SK-N-SH treated with all-trans-retinoic acid at 6 μM for 48 hours (cell line): ENCODE measurements at regions not wholly inside any gene's neighbourhood (a gene's known extent, or its start where the extent isn't known, plus 50 kb on each side); places are given as distances from the start of the nearest gene placed in this dataset.
"Not testable (repeated sequence)": the region's sequence is repeated elsewhere in the genome, so short reads cannot be mapped to it uniquely, and the experiment has no call there.

Experiments
- ARNTL ChIP-seq: fragments of 450-650 bp; formaldehyde crosslinking; IDR thresholded peaks from 2 replicates; pipeline ENCODE4 v1.5.0; 2020; ENCODE audit warnings: low read depth, mild to moderate bottlenecking, moderate library complexity, borderline replicate concordance
- CREB5 ChIP-seq: fragments of 250-450 bp; sonication (Bioruptor Pico); IDR thresholded peaks from 2 replicates; pipeline ENCODE4 v1.5.1; 2020; ENCODE audit warnings: low read depth, mild to moderate bottlenecking, moderate library complexity
- ISL1 ChIP-seq: fragments of 250-450 bp; sonication (Bioruptor Pico); IDR thresholded peaks from 2 replicates; pipeline ENCODE4 v2.1.2; 2022; ENCODE audit warnings: mild to moderate bottlenecking, moderate library complexity
- PATZ1 ChIP-seq: fragments of 250-450 bp; sonication (Bioruptor Pico); IDR thresholded peaks from 2 replicates; pipeline ENCODE4 v1.8.0; 2020; ENCODE audit warnings: mild to moderate bottlenecking, moderate library complexity, borderline replicate concordance
- PPARA ChIP-seq: fragments of 250-450 bp; sonication (Bioruptor Pico); IDR thresholded peaks from 2 replicates; pipeline ENCODE4 v1.5.0; 2020; ENCODE audit warnings: mild to moderate bottlenecking, borderline replicate concordance
- RARB ChIP-seq: fragments of 250-450 bp; sonication (Bioruptor Pico); IDR thresholded peaks from 2 replicates; pipeline ENCODE4 v1.8.0; 2021; ENCODE audit warnings: mild to moderate bottlenecking, moderate library complexity
- SNAI2 ChIP-seq: fragments of 250-450 bp; sonication (Bioruptor Pico); IDR thresholded peaks from 2 replicates; pipeline ENCODE4 v1.5.0; 2020; ENCODE audit warnings: mild to moderate bottlenecking, moderate library complexity

GRCh38 chr12:105895197-105895832, 243.4 kb downstream of the NUAK1 start:
- TF ChIP-seq PATZ1 (CRISPR knock-in tag); PPARA (CRISPR knock-in tag); SNAI2 (CRISPR knock-in tag); ARNTL; ISL1 (CRISPR knock-in tag); CREB5; RARB (CRISPR knock-in tag): not testable (repeated sequence)
